Keratinocyte (primary cell): ENCODE measurements at regions not wholly inside any gene's neighbourhood (a gene's known extent, or its start where the extent isn't known, plus 50 kb on each side); places are given as distances from the start of the nearest gene placed in this dataset.

Experiments
- EZH2 ChIP-seq: IDR thresholded peaks from one replicate; pipeline ENCODE4 v1.6.1; 2012; ENCODE audit warnings: inconsistent platforms, mild to moderate bottlenecking, low read length, moderate library complexity
- TF ChIP-seq, protein P1 (sequence below), 3 experiments: IDR thresholded peaks in 1 of 3; conservative IDR thresholded peaks in 1 of 3; optimal IDR thresholded peaks in 1 of 3; 2 replicates in 2 of 3; 3 replicates in 1 of 3; pipeline versions ENCODE3 to v1.5.1; 2011; ENCODE audit warnings: low read length in 3 of 3, mild to moderate bottlenecking in 3 of 3, moderate library complexity in 2 of 3, control low read depth in 1 of 3, inconsistent platforms in 1 of 3; ENCODE audit not compliant: insufficient read depth in 2 of 3; ENCODE audit errors: extremely low read depth in 1 of 3

DNA sequence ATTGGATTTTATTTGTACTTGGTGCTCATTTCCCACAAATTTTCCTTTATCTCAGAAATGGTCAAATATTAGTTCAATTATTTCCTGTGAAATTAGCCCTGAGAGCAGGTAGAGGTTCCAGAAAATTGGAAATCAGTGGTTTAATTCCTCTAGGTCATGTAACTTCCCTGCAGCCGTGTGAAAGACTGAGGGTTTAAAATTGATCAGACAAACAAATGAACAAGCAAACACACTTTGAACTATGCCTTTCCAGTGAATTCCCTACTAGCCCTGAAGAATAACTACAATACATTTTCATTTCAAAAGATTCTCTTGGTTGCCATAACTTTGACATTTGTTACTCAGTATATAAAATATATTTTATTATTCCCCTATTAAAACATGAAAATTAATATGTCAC lies 1116.7 kb downstream of the REEP3 start:
- TF ChIP-seq, protein P1, sequence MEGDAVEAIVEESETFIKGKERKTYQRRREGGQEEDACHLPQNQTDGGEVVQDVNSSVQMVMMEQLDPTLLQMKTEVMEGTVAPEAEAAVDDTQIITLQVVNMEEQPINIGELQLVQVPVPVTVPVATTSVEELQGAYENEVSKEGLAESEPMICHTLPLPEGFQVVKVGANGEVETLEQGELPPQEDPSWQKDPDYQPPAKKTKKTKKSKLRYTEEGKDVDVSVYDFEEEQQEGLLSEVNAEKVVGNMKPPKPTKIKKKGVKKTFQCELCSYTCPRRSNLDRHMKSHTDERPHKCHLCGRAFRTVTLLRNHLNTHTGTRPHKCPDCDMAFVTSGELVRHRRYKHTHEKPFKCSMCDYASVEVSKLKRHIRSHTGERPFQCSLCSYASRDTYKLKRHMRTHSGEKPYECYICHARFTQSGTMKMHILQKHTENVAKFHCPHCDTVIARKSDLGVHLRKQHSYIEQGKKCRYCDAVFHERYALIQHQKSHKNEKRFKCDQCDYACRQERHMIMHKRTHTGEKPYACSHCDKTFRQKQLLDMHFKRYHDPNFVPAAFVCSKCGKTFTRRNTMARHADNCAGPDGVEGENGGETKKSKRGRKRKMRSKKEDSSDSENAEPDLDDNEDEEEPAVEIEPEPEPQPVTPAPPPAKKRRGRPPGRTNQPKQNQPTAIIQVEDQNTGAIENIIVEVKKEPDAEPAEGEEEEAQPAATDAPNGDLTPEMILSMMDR (optimal IDR thresholded peaks at IDR 0.05 in 1 of 3, IDR thresholded peaks at IDR 0.05 in 1 of 3, conservative IDR thresholded peaks at IDR 0.05 in 1 of 3; ENCODE audit: extremely low read depth in 1 of 3, insufficient read depth in 2 of 3, low read length in 3 of 3): no peak
- no peak for TF ChIP-seq EZH2
